ENCODE measurements at regions not wholly inside any gene's neighbourhood (a gene's known extent, or its start where the extent isn't known, plus 50 kb on each side); places are given as distances from the start of the nearest gene placed in this dataset.
"Not testable (repeated sequence)": the region's sequence is repeated elsewhere in the genome, so short reads cannot be mapped to it uniquely, and the experiment has no call there.

- no peak for ATAC-seq (ENCODE audit: insufficient number of reproducible peaks, low FRiP score, low read depth)
- Histone ChIP-seq H3K4me1 (ENCODE audit: control insufficient read depth in 1 of 2, low read depth in 2 of 2) (no peaks in the 10 kb centered on the region), H3K4me3 (no peak overlapping the region), H3K27ac (no peak overlapping the region), H3K9me3 (no peaks in the 10 kb centered on the region), H3K36me3 (no peaks in the 10 kb centered on the region), H3K27me3 (replicated peaks; ENCODE audit: insufficient read depth) (no peaks in the 10 kb centered on the region)
- no peak for TF ChIP-seq CTCF (IDR thresholded peaks at IDR 0.05)
- DNase-seq (ENCODE audit: low spot score), result no peak
Measured at GRCh38 chr5:68115584-68115983, 100.0 kb upstream of the PIK3R1 start.

GRCh38 chr5:68114378-68115040 lies 101.0 kb upstream of the PIK3R1 start:
- DNase-seq (ENCODE audit: low spot score) (no peak), ATAC-seq (ENCODE audit: insufficient number of reproducible peaks, low FRiP score, low read depth) (no peak)
- Histone ChIP-seq H3K27ac (no peak overlapping the region), H3K4me3 (no peak overlapping the region), H3K9me3 (no peaks in the 10 kb centered on the region), H3K4me1 (ENCODE audit: control insufficient read depth in 1 of 2, low read depth in 2 of 2) (no peaks in the 10 kb centered on the region), H3K36me3 (no peaks in the 10 kb centered on the region), H3K27me3 (replicated peaks; ENCODE audit: insufficient read depth) (no peaks in the 10 kb centered on the region)
- TF ChIP-seq CTCF (IDR thresholded peaks at IDR 0.05), result no peak

- H3K9me3 ChIP-seq, result no peaks in the 10 kb centered on the region
- no peaks in the 10 kb centered on the region for H3K36me3 ChIP-seq
- no peak overlapping the region for H3K4me3 ChIP-seq
- H3K27me3 ChIP-seq (replicated peaks; ENCODE audit: insufficient read depth), result no peaks in the 10 kb centered on the region
- no peak for TF ChIP-seq CTCF (IDR thresholded peaks at IDR 0.05)
- DNase-seq (ENCODE audit: low spot score), result no peak
- ATAC-seq (ENCODE audit: insufficient number of reproducible peaks, low FRiP score, low read depth), result no peak
- H3K27ac ChIP-seq, result no peak overlapping the region
- H3K4me1 ChIP-seq (ENCODE audit: control insufficient read depth in 1 of 2, low read depth in 2 of 2), result no peaks in the 10 kb centered on the region
Measured at GRCh38 chr5:68112658-68113057, 102.9 kb upstream of the PIK3R1 start.

- Histone ChIP-seq H3K36me3 (no peaks in the 10 kb centered on the region), H3K4me3 (no peak overlapping the region), H3K27ac (no peak overlapping the region), H3K27me3 (replicated peaks; ENCODE audit: insufficient read depth) (no peaks in the 10 kb centered on the region), H3K9me3 (no peaks in the 10 kb centered on the region), H3K4me1 (ENCODE audit: control insufficient read depth in 1 of 2, low read depth in 2 of 2) (no peaks in the 10 kb centered on the region)
- DNase-seq (ENCODE audit: low spot score) (no peak), ATAC-seq (ENCODE audit: insufficient number of reproducible peaks, low FRiP score, low read depth) (no peak)
- TF ChIP-seq CTCF (IDR thresholded peaks at IDR 0.05), result no peak
Measured at GRCh38 chr5:68110894-68111293, 104.7 kb upstream of the PIK3R1 start.

- H3K9me3 ChIP-seq, result no peaks in the 10 kb centered on the region
- no peaks in the 10 kb centered on the region for H3K27me3 ChIP-seq (replicated peaks; ENCODE audit: insufficient read depth)
- no peak overlapping the region for H3K27ac ChIP-seq
- no peak for ATAC-seq (ENCODE audit: insufficient number of reproducible peaks, low FRiP score, low read depth)
- no peaks in the 10 kb centered on the region for H3K36me3 ChIP-seq
- DNase-seq (ENCODE audit: low spot score), result no peak
- H3K4me1 ChIP-seq (ENCODE audit: control insufficient read depth in 1 of 2, low read depth in 2 of 2), result no peaks in the 10 kb centered on the region
- no peak for TF ChIP-seq CTCF (IDR thresholded peaks at IDR 0.05)
- no peak overlapping the region for H3K4me3 ChIP-seq
Measured at GRCh38 chr5:68110264-68110663, 105.3 kb upstream of the PIK3R1 start.

- H3K4me3 ChIP-seq; DNase-seq (ENCODE audit: low spot score); ATAC-seq (ENCODE audit: insufficient number of reproducible peaks, low FRiP score, low read depth); H3K4me1 ChIP-seq (ENCODE audit: control insufficient read depth in 1 of 2, low read depth in 2 of 2); H3K9me3 ChIP-seq; H3K36me3 ChIP-seq; H3K27ac ChIP-seq; H3K27me3 ChIP-seq (replicated peaks; ENCODE audit: insufficient read depth): not testable (repeated sequence)
Measured at GRCh38 chr5:68104217-68104616, 111.3 kb upstream of the PIK3R1 start.

GRCh38 chr5:68103297-68103696 lies 112.3 kb upstream of the PIK3R1 start:
- not testable (repeated sequence) for ATAC-seq (ENCODE audit: insufficient number of reproducible peaks, low FRiP score, low read depth)

More at GRCh38 chr5:68103297-68103696, 112.3 kb upstream of the PIK3R1 start:
- H3K27ac ChIP-seq; H3K9me3 ChIP-seq; H3K36me3 ChIP-seq; H3K27me3 ChIP-seq (replicated peaks; ENCODE audit: insufficient read depth); H3K4me1 ChIP-seq (ENCODE audit: control insufficient read depth in 1 of 2, low read depth in 2 of 2); DNase-seq (ENCODE audit: low spot score); H3K4me3 ChIP-seq: not testable (repeated sequence)
